IMR-90 (cell line): ENCODE measurements at regions not wholly inside any gene's neighbourhood (a gene's known extent, or its start where the extent isn't known, plus 50 kb on each side); places are given as distances from the start of the nearest gene placed in this dataset.

Experiments
- ATAC-seq: fragments of 200-7000 bp; cut with Tn5 transposase; 2 replicates; pipeline ENCODE4 v1.9.1; 2020; ENCODE audit warnings: low read depth, mild to moderate bottlenecking, moderate library complexity
- BruUV-seq: library from RNA; stranded (reverse); fragments of 400-500 nt; replicated peaks from 2 replicates; lab custom pipeline; 2021; lab: Mats Ljungman, UMichigan
- CTCF ChIA-PET: fragments of 300-600 bp; formaldehyde crosslinking; extraction: SDS; loops from one replicate; lab custom pipeline; 2021; ENCODE audit warnings: antibody characterized with exemption; lab: Yijun Ruan, JAX
- POLR2A ChIA-PET: fragments of 300-600 bp; sonication (Branson Sonifier 250); formaldehyde crosslinking; loops from one replicate; lab custom pipeline; 2022; ENCODE audit warnings: antibody characterized with exemption; ENCODE audit not compliant: unreplicated experiment; lab: Charles Lee
- DNase-seq: peaks from one replicate; pipeline ENCODE4 v3.0.0; 2013
- H2AFZ ChIP-seq: replicated peaks from 2 replicates; pipeline ENCODE3; 2013; ENCODE audit warnings: low read length, mild to moderate bottlenecking; ENCODE audit not compliant: poor library complexity
- H2AK5ac ChIP-seq: 2 replicates; pipeline ENCODE4 v1.6.1; 2013; ENCODE audit warnings: low read depth, low read length, inconsistent platforms
- H2AK9ac ChIP-seq: replicated peaks from 2 replicates; pipeline ENCODE3; 2013; ENCODE audit warnings: mild to moderate bottlenecking, low read depth, low read length, moderate library complexity; ENCODE audit not compliant: poor library complexity
- H2BK120ac ChIP-seq: 2 replicates; pipeline ENCODE4 v1.6.1; 2013; ENCODE audit warnings: low read depth, low read length, inconsistent platforms
- H2BK15ac ChIP-seq: 3 replicates; pipeline ENCODE4 v1.6.1; 2013; ENCODE audit warnings: low read depth, low read length, inconsistent platforms
- H2BK20ac ChIP-seq: 2 replicates; pipeline ENCODE4 v1.6.1; 2013; ENCODE audit warnings: low read depth, mild to moderate bottlenecking, inconsistent platforms, low read length, moderate library complexity
- H2BK5ac ChIP-seq: 2 replicates; pipeline ENCODE4 v1.6.1; 2013; ENCODE audit warnings: mild to moderate bottlenecking, low read depth, low read length, inconsistent platforms; ENCODE audit not compliant: poor library complexity, severe bottlenecking
- H3K14ac ChIP-seq: replicated peaks from 2 replicates; pipeline ENCODE4 v1.6.1; 2013; ENCODE audit warnings: low read depth, low read length, inconsistent platforms
- H3K18ac ChIP-seq: 2 replicates; pipeline ENCODE4 v1.6.1; 2013; ENCODE audit warnings: low read depth, low read length, control low read depth
- H3K23ac ChIP-seq: 2 replicates; pipeline ENCODE4 v1.6.1; 2013; ENCODE audit warnings: low read depth, low read length, inconsistent platforms
- H3K27ac ChIP-seq: 2 replicates; pipeline ENCODE4 v1.5.1; 2013; ENCODE audit warnings: mild to moderate bottlenecking, control low read depth, low read length; ENCODE audit not compliant: insufficient read depth
- H3K27me3 ChIP-seq: 2 replicates; pipeline ENCODE4 v1.6.1; 2013; ENCODE audit warnings: low read length; ENCODE audit not compliant: control insufficient read depth, insufficient read depth
- H3K36me3 ChIP-seq: 2 replicates; pipeline ENCODE4 v1.6.1; 2013; ENCODE audit warnings: low read length, mixed read lengths; ENCODE audit not compliant: control insufficient read depth, insufficient read depth
- H3K4ac ChIP-seq: 2 replicates; pipeline ENCODE4 v1.6.1; 2013; ENCODE audit warnings: low read depth, low read length, inconsistent platforms
- H3K4me1 ChIP-seq: 2 replicates; pipeline ENCODE4 v1.6.1; 2013; ENCODE audit warnings: low read length, mixed read lengths; ENCODE audit not compliant: control insufficient read depth, insufficient read depth
- H3K4me2 ChIP-seq: 2 replicates; pipeline ENCODE4 v1.6.1; 2013; ENCODE audit warnings: low read depth, mild to moderate bottlenecking, control low read depth, low read length, moderate library complexity
- H3K4me3 ChIP-seq: 2 replicates; pipeline ENCODE4 v1.5.1; 2013; ENCODE audit warnings: low read depth, mild to moderate bottlenecking, control low read depth, low read length, moderate library complexity; ENCODE audit not compliant: insufficient read depth
- H3K56ac ChIP-seq: 2 replicates; pipeline ENCODE4 v1.6.1; 2013; ENCODE audit warnings: low read length, inconsistent platforms; ENCODE audit not compliant: insufficient read depth; ENCODE audit errors: extremely low read depth
- H3K79me1 ChIP-seq, 2 experiments: 2 replicates each; pipeline ENCODE4 v1.6.1; 2013; ENCODE audit warnings: low read length in 2 of 2, inconsistent platforms in 1 of 2, low read depth in 1 of 2
- H3K9ac ChIP-seq: 2 replicates; pipeline ENCODE4 v1.6.1; 2013; ENCODE audit warnings: low read depth, low read length, control low read depth
- H3K9me1 ChIP-seq: 2 replicates; pipeline ENCODE4 v1.6.1; 2013; ENCODE audit warnings: low read length, inconsistent platforms; ENCODE audit not compliant: insufficient read depth
- H3K9me3 ChIP-seq: 2 replicates; pipeline ENCODE4 v1.6.1; 2013; ENCODE audit warnings: low read length; ENCODE audit not compliant: control insufficient read depth, insufficient read depth
- H4K20me1 ChIP-seq: 2 replicates; pipeline ENCODE4 v1.6.1; 2013; ENCODE audit warnings: low read length, inconsistent platforms; ENCODE audit not compliant: insufficient read depth
- H4K5ac ChIP-seq: 2 replicates; pipeline ENCODE4 v1.6.1; 2013; ENCODE audit warnings: mild to moderate bottlenecking, low read depth, low read length, control low read depth
- H4K8ac ChIP-seq, 2 experiments: 2 replicates each; pipeline ENCODE4 v1.6.1; 2013; ENCODE audit warnings: low read depth in 2 of 2, low read length in 2 of 2, control low read depth in 1 of 2, inconsistent platforms in 1 of 2
- H4K91ac ChIP-seq: 2 replicates; pipeline ENCODE4 v1.6.1; 2013; ENCODE audit warnings: low read depth, low read length, inconsistent platforms; ENCODE audit not compliant: insufficient read depth
- BHLHE40 ChIP-seq: fragments of 150-350 bp; IDR thresholded peaks from 2 replicates; pipeline ENCODE4 v1.6.1; 2016; ENCODE audit warnings: mild to moderate bottlenecking, low read depth, low read length
- CEBPB ChIP-seq: IDR thresholded peaks from 2 replicates; pipeline ENCODE4 v1.6.1; 2012; ENCODE audit warnings: low read depth, low read length, improper control_type of control experiment
- CHD1 ChIP-seq: IDR thresholded peaks from 2 replicates; pipeline ENCODE4 v1.6.1; 2012; ENCODE audit warnings: low read depth, low read length, improper control_type of control experiment
- CTCF ChIP-seq: conservative IDR thresholded peaks from 2 replicates; pipeline ENCODE4 v1.5.1; 2012; ENCODE audit warnings: mild to moderate bottlenecking, low read depth, low read length, improper control_type of control experiment
- ELK1 ChIP-seq: fragments of 150-350 bp; IDR thresholded peaks from 2 replicates; pipeline ENCODE4 v1.6.1; 2016; ENCODE audit warnings: low read depth, mild to moderate bottlenecking, low read length, moderate library complexity, borderline replicate concordance
- FOS ChIP-seq: fragments of 150-350 bp; IDR thresholded peaks from 2 replicates; pipeline ENCODE4 v1.6.1; 2016; ENCODE audit warnings: low read depth, low read length
- MAFK ChIP-seq: IDR thresholded peaks from 2 replicates; pipeline ENCODE4 v1.6.1; 2012; ENCODE audit warnings: low read depth, low read length, improper control_type of control experiment
- MAZ ChIP-seq: IDR thresholded peaks from 2 replicates; pipeline ENCODE4 v1.6.1; 2012; ENCODE audit warnings: low read depth, mild to moderate bottlenecking, low read length, improper control_type of control experiment, moderate library complexity, borderline replicate concordance
- MXI1 ChIP-seq: IDR thresholded peaks from 2 replicates; pipeline ENCODE4 v1.6.1; 2012; ENCODE audit warnings: low read depth, mild to moderate bottlenecking, low read length, moderate library complexity, borderline replicate concordance
- NFE2L2 ChIP-seq: fragments of 150-350 bp; IDR thresholded peaks from 2 replicates; pipeline ENCODE4 v1.6.1; 2016; ENCODE audit warnings: low read depth, mild to moderate bottlenecking, low read length
- RAD21 ChIP-seq: IDR thresholded peaks from 2 replicates; pipeline ENCODE4 v1.6.1; 2012; ENCODE audit warnings: low read length, improper control_type of control experiment
- RFX5 ChIP-seq: IDR thresholded peaks from 2 replicates; pipeline ENCODE4 v1.8.0; 2012; ENCODE audit warnings: low read depth, mild to moderate bottlenecking, low read length, moderate library complexity
- SMC3 ChIP-seq: fragments of 150-350 bp; IDR thresholded peaks from 2 replicates; pipeline ENCODE4 v1.6.1; 2016; ENCODE audit warnings: low read depth, mild to moderate bottlenecking, antibody characterized with exemption, low read length, moderate library complexity
- USF2 ChIP-seq: fragments of 150-350 bp; IDR thresholded peaks from 2 replicates; pipeline ENCODE4 v1.6.1; 2017; ENCODE audit warnings: mild to moderate bottlenecking, antibody characterized with exemption, low read length, low read depth
- WGBS, 2 experiments: methylation state at CpG; one replicate each; pipeline versions ENCODE4 v1.1.5 to v1.1.7; 2013; ENCODE audit warnings: missing lambda C conversion rate in 2 of 2; ENCODE audit not compliant: insufficient read length in 1 of 2; ENCODE audit errors: extremely low coverage in 2 of 2; 5-methylcytosine and 5-hydroxymethylcytosine counted together
- dilution Hi-C: fragments of 300-500 bp; cut with HindIII; formaldehyde crosslinking; loops from one replicate; pipeline ENCODE4 v1.14.3; 2018; ENCODE audit warnings: low sequenced_read_pairs; ENCODE audit not compliant: unreplicated experiment
- in situ Hi-C: fragments of 300-500 bp; cut with MboI; formaldehyde crosslinking; loops from 3 replicates; pipeline ENCODE4 v1.14.3; 2019; ENCODE audit warnings: low sequenced_read_pairs, inconsistent platforms, mixed read lengths
- intact Hi-C: fragments of 100-400 bp; cut with micrococcal nuclease; formaldehyde crosslinking; loops from 2 replicates; pipeline ENCODE4 v1.10.0; 2022

- Histone ChIP-seq H4K5ac (no peak overlapping the region), H2AK5ac (no peak overlapping the region), H2BK5ac (no peak overlapping the region), H3K23ac (no peak overlapping the region), H3K18ac (no peak overlapping the region), H3K9me3 (no peaks in the 10 kb centered on the region), H3K4me1 (no peaks in the 10 kb centered on the region), H2AK9ac (no peak overlapping the region), H3K36me3 (no peaks in the 10 kb centered on the region), H2BK20ac (no peak overlapping the region), H3K4me3 (no peak overlapping the region), H3K79me1 (no peaks in the 10 kb centered on the region), H4K91ac (no peak overlapping the region), H3K56ac (no peak overlapping the region), H3K4me2 (no peak overlapping the region), H3K27ac (no peak overlapping the region), H3K4ac (no peak overlapping the region), H3K9me1 (no peaks in the 10 kb centered on the region), H3K14ac (no peak overlapping the region), H3K9ac (no peak overlapping the region), H2BK15ac (no peak overlapping the region), H4K8ac (no peak overlapping the region), H2BK120ac (no peak overlapping the region), H2AFZ (no peak overlapping the region), H3K27me3 (no peaks in the 10 kb centered on the region), H4K20me1 (no peaks in the 10 kb centered on the region)
- no CpG with 5 or more reads among the region's 3 CpGs for WGBS, 2 experiments
- DNase-seq (no peak), ATAC-seq (no peak)
- dilution Hi-C loops: no loop called here
- intact Hi-C loops: no loop called here
- in situ Hi-C loops: no loop called here
- CTCF ChIA-PET: no interaction called here
- POLR2A ChIA-PET: no interaction called here
- no TSS peak for BruUV-seq
- TF ChIP-seq USF2 (no peak), CTCF (no peak), MAFK (no peak), SMC3 (no peak), NFE2L2 (no peak), FOS (no peak), BHLHE40 (no peak), RFX5 (no peak), ELK1 (no peak), MAZ (no peak), RAD21 (no peak), CEBPB (no peak), MXI1 (no peak), CHD1 (no peak)
Observed at GRCh38 chr15:55113736-55114135, 83.0 kb downstream of the RSL24D1 start.
